Psoas muscle (tissue), 7 donors: ENCODE measurements at regions not wholly inside any gene's neighbourhood (a gene's known extent, or its start where the extent isn't known, plus 50 kb on each side); places are given as distances from the start of the nearest gene placed in this dataset.

ENCODE experiments used
- ATAC-seq, 4 donors: fragments of 200-7000 bp; cut with Tn5 transposase; one replicate each; pipeline ENCODE4 v1.9.1; 2020; ENCODE audit warnings: moderate library complexity in 3 of 4, mild to moderate bottlenecking in 2 of 4
- DNase-seq, 2 donors: peaks; one replicate each; pipeline ENCODE4 v3.0.0-alpha.2; 2020
- H3K27ac ChIP-seq: fragments of 200-600 bp; one replicate; pipeline ENCODE4 v1.8.0; 2022
- H3K27me3 ChIP-seq, 3 donors: fragments of 200-600 bp in 1 of 3; one replicate each; pipeline versions ENCODE4 v1.6.1 to v1.8.0; 2013 to 2022; ENCODE audit warnings: low read length in 2 of 3, mild to moderate bottlenecking in 2 of 3, moderate library complexity in 1 of 3; ENCODE audit not compliant: insufficient read depth in 3 of 3
- H3K36me3 ChIP-seq, 2 donors: fragments of 200-600 bp in 1 of 2; one replicate each; pipeline versions ENCODE4 v1.6.1 to v1.8.0; 2013 to 2022; ENCODE audit warnings: low read depth in 1 of 2, mild to moderate bottlenecking in 1 of 2, moderate library complexity in 1 of 2; ENCODE audit not compliant: insufficient read depth in 1 of 2
- H3K4me1 ChIP-seq: fragments of 200-600 bp; one replicate; pipeline ENCODE4 v1.8.0; 2022
- H3K4me3 ChIP-seq: fragments of 200-600 bp; one replicate; pipeline ENCODE4 v1.8.0; 2022; ENCODE audit warnings: mild to moderate bottlenecking
- H3K9me3 ChIP-seq: fragments of 200-600 bp; one replicate; pipeline ENCODE4 v1.8.0; 2022
- WGBS, 3 donors: extraction: QIAGEN DNeasy Blood & Tissue Kit; methylation state at CpG; one replicate each; pipeline versions ENCODE4 v1.1.6 to v1.1.7; 2013; 5-methylcytosine and 5-hydroxymethylcytosine counted together
- intact Hi-C, 2 donors: fragments of 100-400 bp; cut with DNase I; formaldehyde crosslinking; loops; one replicate each; pipeline versions ENCODE4 v1.11.0 to v1.14.2; 2022
- TF ChIP-seq, protein P1 (sequence below): fragments of 200-600 bp; IDR thresholded peaks from one replicate; pipeline ENCODE4 v1.8.0; 2022; ENCODE audit warnings: antibody characterized with exemption
- donor health status: healthy with polysubstance abuse.
- donor health status: DM: no; HTN: no; CAD: no; lungs with moderate emphysema.
- donor health status: Bipolar disorder and iron deficiency.
- donor health status: healthy.
- donor health status: DM: yes; HTN: yes; CAD: no.
- donor health status: DM: no; HTN: no; CAD: no.
- donor health status: DM: yes; HTN: yes; CAD: no.

DNA sequence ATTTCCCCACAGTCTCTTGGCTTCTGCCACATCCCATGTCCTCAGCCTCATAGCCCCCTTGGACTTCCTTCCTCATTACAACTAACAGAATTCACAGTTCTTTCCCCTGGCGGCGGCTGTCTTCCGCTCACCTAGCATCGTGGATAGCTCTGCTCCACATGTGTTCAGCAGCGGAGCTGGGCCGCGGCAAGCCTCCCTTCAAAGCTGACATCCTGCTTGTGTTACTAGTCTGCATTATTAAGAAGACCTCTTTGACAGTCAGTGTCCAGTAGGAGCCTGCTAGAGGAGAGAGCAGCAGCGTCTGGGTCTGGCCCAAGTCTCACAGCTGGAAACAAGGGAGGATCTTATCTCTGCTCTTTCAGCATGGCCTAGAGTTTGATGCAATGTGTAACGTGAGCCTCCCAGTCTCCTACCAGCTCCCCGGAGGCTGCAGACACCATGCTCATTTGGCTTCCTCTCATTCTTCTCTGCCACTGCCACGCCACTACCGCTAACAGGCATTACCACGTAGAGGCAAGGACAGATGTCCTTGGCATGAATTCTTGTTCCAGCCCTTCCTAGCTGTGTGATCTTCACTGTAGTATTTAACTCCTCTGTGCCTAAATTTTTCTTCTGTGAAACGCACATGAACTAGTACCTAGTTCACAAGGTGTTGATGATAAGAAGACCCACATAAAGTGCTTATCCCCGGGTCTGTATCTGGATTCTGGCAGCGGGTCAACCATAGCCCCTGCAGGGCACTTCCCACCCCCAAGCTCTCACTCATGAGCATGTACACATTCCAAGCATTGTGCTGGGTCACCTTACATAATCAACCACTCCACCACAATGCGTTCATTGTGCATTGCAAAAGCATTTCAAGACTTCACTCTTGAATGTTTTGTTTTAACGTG, 107.1 kb upstream of the BACH2 start:
- TF ChIP-seq, protein P1, sequence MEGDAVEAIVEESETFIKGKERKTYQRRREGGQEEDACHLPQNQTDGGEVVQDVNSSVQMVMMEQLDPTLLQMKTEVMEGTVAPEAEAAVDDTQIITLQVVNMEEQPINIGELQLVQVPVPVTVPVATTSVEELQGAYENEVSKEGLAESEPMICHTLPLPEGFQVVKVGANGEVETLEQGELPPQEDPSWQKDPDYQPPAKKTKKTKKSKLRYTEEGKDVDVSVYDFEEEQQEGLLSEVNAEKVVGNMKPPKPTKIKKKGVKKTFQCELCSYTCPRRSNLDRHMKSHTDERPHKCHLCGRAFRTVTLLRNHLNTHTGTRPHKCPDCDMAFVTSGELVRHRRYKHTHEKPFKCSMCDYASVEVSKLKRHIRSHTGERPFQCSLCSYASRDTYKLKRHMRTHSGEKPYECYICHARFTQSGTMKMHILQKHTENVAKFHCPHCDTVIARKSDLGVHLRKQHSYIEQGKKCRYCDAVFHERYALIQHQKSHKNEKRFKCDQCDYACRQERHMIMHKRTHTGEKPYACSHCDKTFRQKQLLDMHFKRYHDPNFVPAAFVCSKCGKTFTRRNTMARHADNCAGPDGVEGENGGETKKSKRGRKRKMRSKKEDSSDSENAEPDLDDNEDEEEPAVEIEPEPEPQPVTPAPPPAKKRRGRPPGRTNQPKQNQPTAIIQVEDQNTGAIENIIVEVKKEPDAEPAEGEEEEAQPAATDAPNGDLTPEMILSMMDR: no peak
- peak; percentile 37 to 74 for DNase-seq
- Histone ChIP-seq H3K27me3 (no peaks in the 10 kb centered on the region), H3K9me3 (no peaks in the 10 kb centered on the region), H3K27ac (no peak overlapping the region), H3K4me1 (no peaks in the 10 kb centered on the region), H3K4me3 (no peak overlapping the region), H3K36me3 (no peaks in the 10 kb centered on the region)
- intact Hi-C loops: no loop called here
- ATAC-seq: peak; percentile 76 to 93 (median 82)
- WGBS, 3 donors: 27 to 32% (median 30%) methylated on average over 18 of the region's 18 CpGs

DNA sequence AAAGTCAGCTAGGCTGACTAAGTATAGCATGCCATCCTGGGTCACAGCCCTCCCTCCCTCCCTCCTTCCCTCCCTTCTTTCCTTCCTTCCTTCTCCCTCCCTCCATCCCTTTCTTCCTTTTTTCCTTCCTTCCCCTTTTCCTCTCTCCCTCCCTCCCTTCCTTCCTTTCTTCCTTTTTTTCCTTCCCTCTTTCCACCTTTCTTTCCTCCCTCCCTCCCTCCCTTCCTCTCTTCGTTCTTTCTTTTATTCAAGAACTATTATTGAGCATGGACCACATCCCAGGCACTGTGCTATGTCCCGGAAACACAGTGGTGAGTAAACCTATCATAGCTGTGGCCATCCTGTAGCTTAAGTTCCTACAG, 106.2 kb upstream of the BACH2 start:
- no peaks in the 10 kb centered on the region for H3K36me3 ChIP-seq
- no peaks in the 10 kb centered on the region for H3K27me3 ChIP-seq
- no peaks in the 10 kb centered on the region for H3K4me1 ChIP-seq
- no peaks in the 10 kb centered on the region for H3K9me3 ChIP-seq
- intact Hi-C loops: no loop called here
- TF ChIP-seq, protein P1: no peak
- H3K4me3 ChIP-seq: no peak overlapping the region
- ATAC-seq (no peak), DNase-seq (no peak)
- WGBS, 3 donors: 83 to 91% (median 89%) methylated on average over 2 of the region's 2 CpGs
- H3K27ac ChIP-seq: no peak overlapping the region

DNA sequence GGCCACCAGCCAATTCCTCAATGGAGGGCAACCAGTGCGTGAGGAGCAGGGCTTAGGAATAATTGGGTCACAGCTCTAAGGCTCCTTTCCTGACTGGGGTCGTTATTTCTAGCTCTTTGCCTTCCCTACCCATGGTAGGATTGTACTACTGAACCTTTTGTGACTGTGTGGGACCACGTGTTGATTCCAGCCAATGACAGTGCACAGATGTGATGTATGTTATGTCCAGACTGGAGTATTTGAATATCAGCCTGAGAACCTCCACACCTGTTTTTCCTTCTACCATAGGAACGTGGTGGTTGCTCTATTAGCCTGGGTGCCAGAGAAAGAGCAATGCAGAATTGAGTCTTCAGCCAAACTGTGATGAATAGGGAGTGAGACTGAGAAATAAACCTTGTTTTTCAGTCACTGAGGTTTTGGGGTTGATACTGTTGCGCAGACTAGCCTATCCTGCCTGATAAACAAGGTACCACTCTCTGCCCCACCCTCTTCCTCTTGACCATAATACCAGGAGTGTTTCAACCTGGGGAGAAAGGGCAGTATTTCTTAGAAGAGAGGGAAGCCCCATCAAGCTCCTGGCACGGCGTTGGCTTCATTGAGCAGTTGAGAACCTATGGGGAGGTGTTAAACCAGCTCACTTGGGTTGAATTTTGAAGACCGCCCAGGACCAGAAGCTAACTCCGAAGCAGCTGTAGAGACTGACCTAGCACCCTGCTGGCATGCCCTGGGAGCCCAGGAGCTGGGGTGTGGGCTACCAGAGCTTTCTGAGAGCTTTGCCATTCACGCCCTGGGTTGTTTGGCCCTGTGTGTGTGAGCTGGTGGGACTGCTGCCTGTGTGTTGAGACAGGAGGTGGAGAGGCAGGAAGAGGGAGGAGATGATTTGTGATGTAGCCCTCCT, 105.5 kb upstream of the BACH2 start:
- DNase-seq: no peak
- Histone ChIP-seq H3K27ac (no peak overlapping the region), H3K36me3 (no peaks in the 10 kb centered on the region), H3K27me3 (no peaks in the 10 kb centered on the region), H3K4me3 (no peak overlapping the region), H3K4me1 (no peaks in the 10 kb centered on the region), H3K9me3 (no peaks in the 10 kb centered on the region)
- no peak for ATAC-seq
- intact Hi-C loops: no loop called here
- WGBS, 3 donors: 75 to 78% (median 75%) methylated on average over 10 of the region's 10 CpGs
- TF ChIP-seq, protein P1: no peak

DNA sequence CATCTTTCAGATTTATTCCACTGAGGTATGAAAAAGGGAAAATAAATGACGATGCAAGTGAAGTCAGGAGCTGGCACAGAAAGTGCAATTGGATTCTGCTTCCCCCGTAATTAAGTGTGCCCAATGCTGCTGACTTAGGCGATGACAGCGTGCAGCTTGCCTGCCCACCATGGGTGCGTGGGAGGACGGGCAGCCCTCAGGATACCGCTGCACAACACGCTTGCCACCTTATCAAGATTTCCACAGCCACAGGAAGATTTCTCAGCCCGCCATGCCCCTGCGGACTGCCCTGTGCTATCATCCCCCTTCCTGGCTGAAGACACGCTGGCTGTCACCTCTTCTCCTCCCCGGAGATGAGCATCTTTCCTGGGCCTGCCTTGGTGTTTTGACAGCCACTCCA, 103.3 kb upstream of the BACH2 start:
- no peaks in the 10 kb centered on the region for H3K27me3 ChIP-seq
- intact Hi-C loops: loop anchor here in 1 of 2 donors (5.0 to 10.0 kb wide), 2 partner anchors 77 to 175 kb away; no protein-coding TSS in a partner anchor
- TF ChIP-seq, protein P1: no peak
- no peak for ATAC-seq
- DNase-seq: no peak
- H3K27ac ChIP-seq: no peak overlapping the region
- WGBS, 3 donors: 48 to 56% (median 48%) methylated on average over 12 of the region's 12 CpGs
- H3K36me3 ChIP-seq: no peaks in the 10 kb centered on the region
- H3K9me3 ChIP-seq: no peaks in the 10 kb centered on the region
- no peak overlapping the region for H3K4me3 ChIP-seq
- H3K4me1 ChIP-seq: no peaks in the 10 kb centered on the region
